OCI-LY7 (cell line): ENCODE measurements at regions not wholly inside any gene's neighbourhood (a gene's known extent, or its start where the extent isn't known, plus 50 kb on each side); places are given as distances from the start of the nearest gene placed in this dataset.

ENCODE experiments used
- EZH2phosphoT487 ChIP-seq: fragments of 200-600 bp; sonication (generic); IDR thresholded peaks from 2 replicates; pipeline ENCODE4 v1.6.1; 2018; ENCODE audit warnings: low read depth, borderline replicate concordance, mild to moderate bottlenecking, mixed run types, antibody characterized with exemption, low read length, moderate library complexity, mixed read lengths
- TF ChIP-seq, protein P1 (sequence below): fragments of 200-600 bp; sonication (generic); conservative IDR thresholded peaks from 2 replicates; pipeline ENCODE4 v1.5.1; 2014; ENCODE audit warnings: mild to moderate bottlenecking, antibody characterized with exemption, low read length, moderate library complexity, mixed read lengths

GRCh38 chr1:227416156-227416830 lies 98.0 kb upstream of the CDC42BPA start:
- TF ChIP-seq, protein P1, sequence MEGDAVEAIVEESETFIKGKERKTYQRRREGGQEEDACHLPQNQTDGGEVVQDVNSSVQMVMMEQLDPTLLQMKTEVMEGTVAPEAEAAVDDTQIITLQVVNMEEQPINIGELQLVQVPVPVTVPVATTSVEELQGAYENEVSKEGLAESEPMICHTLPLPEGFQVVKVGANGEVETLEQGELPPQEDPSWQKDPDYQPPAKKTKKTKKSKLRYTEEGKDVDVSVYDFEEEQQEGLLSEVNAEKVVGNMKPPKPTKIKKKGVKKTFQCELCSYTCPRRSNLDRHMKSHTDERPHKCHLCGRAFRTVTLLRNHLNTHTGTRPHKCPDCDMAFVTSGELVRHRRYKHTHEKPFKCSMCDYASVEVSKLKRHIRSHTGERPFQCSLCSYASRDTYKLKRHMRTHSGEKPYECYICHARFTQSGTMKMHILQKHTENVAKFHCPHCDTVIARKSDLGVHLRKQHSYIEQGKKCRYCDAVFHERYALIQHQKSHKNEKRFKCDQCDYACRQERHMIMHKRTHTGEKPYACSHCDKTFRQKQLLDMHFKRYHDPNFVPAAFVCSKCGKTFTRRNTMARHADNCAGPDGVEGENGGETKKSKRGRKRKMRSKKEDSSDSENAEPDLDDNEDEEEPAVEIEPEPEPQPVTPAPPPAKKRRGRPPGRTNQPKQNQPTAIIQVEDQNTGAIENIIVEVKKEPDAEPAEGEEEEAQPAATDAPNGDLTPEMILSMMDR, result no peak
- no peak for TF ChIP-seq EZH2phosphoT487
